Hepatocyte (in vitro differentiated cells): ENCODE measurements at regions not wholly inside any gene's neighbourhood (a gene's known extent, or its start where the extent isn't known, plus 50 kb on each side); places are given as distances from the start of the nearest gene placed in this dataset.
"Not testable (repeated sequence)": the region's sequence is repeated elsewhere in the genome, so short reads cannot be mapped to it uniquely, and the experiment has no call there.

Experiments used
- DNase-seq: peaks from one replicate; pipeline ENCODE4 v3.0.0-alpha.2; 2016; ENCODE audit warnings: low spot score
- H2AFZ ChIP-seq: fragments of 200-600 bp; sonication (generic); 2 replicates; pipeline ENCODE4 v1.6.0; 2016; ENCODE audit warnings: antibody characterized with exemption, mild to moderate bottlenecking
- H3K27ac ChIP-seq: fragments of 200-600 bp; sonication (generic); 2 replicates; pipeline ENCODE4 v1.5.1; 2016; ENCODE audit warnings: mild to moderate bottlenecking
- H3K27me3 ChIP-seq: fragments of 200-600 bp; sonication (generic); 2 replicates; pipeline ENCODE4 v1.6.1; 2016
- H3K36me3 ChIP-seq: fragments of 200-600 bp; sonication (generic); replicated peaks from 2 replicates; pipeline ENCODE4 v1.5.1; 2016; ENCODE audit warnings: low read depth; ENCODE audit not compliant: insufficient read depth
- H3K4me1 ChIP-seq: fragments of 200-600 bp; sonication (generic); 2 replicates; pipeline ENCODE4 v1.5.1; 2016; ENCODE audit warnings: mild to moderate bottlenecking, moderate library complexity; ENCODE audit not compliant: insufficient read depth
- H3K4me2 ChIP-seq: fragments of 200-600 bp; sonication (generic); 2 replicates; pipeline ENCODE4 v1.6.0; 2016
- H3K4me3 ChIP-seq: fragments of 200-600 bp; sonication (generic); 2 replicates; pipeline ENCODE4 v1.5.1; 2016; ENCODE audit warnings: mild to moderate bottlenecking
- H3K79me2 ChIP-seq: fragments of 200-600 bp; sonication (generic); 2 replicates; pipeline ENCODE4 v1.6.0; 2017; ENCODE audit warnings: mild to moderate bottlenecking
- H3K9me2 ChIP-seq: fragments of 200-600 bp; sonication (generic); replicated peaks from 2 replicates; pipeline ENCODE4 v1.6.0; 2017; ENCODE audit warnings: mild to moderate bottlenecking; ENCODE audit not compliant: insufficient read depth
- H3K9me3 ChIP-seq: fragments of 200-600 bp; sonication (generic); 2 replicates; pipeline ENCODE4 v1.5.1; 2016; ENCODE audit warnings: low read depth, mild to moderate bottlenecking
- H4K20me1 ChIP-seq: fragments of 200-600 bp; sonication (generic); 2 replicates; pipeline ENCODE4 v1.6.0; 2016; ENCODE audit warnings: mild to moderate bottlenecking; ENCODE audit not compliant: insufficient read depth, poor library complexity, severe bottlenecking
- EZH2 ChIP-seq: fragments of 200-600 bp; sonication (generic); IDR thresholded peaks from 2 replicates; pipeline ENCODE4 v1.6.1; 2016; ENCODE audit warnings: antibody characterized with exemption, mild to moderate bottlenecking, borderline replicate concordance
- EZH2phosphoT487 ChIP-seq: fragments of 200-600 bp; sonication (generic); IDR thresholded peaks from one replicate; pipeline ENCODE4 v1.6.1; 2018; ENCODE audit warnings: antibody characterized with exemption, mild to moderate bottlenecking, low read depth, moderate library complexity; ENCODE audit not compliant: unreplicated experiment, severe bottlenecking
- WGBS: methylation state at CpG from one replicate; pipeline ENCODE4 v1.1.6; 2016; ENCODE audit warnings: low lambda C conversion rate; ENCODE audit errors: missing lambda C conversion rate; 5-methylcytosine and 5-hydroxymethylcytosine counted together
- TF ChIP-seq, protein P1 (sequence below): fragments of 200-600 bp; sonication (generic); IDR thresholded peaks from 2 replicates; pipeline ENCODE4 v1.5.1; 2016; ENCODE audit warnings: antibody characterized with exemption, mild to moderate bottlenecking; ENCODE audit not compliant: poor library complexity

GRCh38 chr3:3301476-3301875, 122.0 kb upstream of the CRBN start:
- Histone ChIP-seq H4K20me1 (no peaks in the 10 kb centered on the region), H2AFZ (no peak overlapping the region), H3K4me2 (no peak overlapping the region), H3K9me2 (no peaks in the 10 kb centered on the region), H3K9me3 (no peaks in the 10 kb centered on the region), H3K4me1 (no peaks in the 10 kb centered on the region), H3K4me3 (no peak overlapping the region), H3K36me3 (no peaks in the 10 kb centered on the region), H3K27me3 (no peaks in the 10 kb centered on the region), H3K27ac (no peak overlapping the region), H3K79me2 (no peaks in the 10 kb centered on the region)
- TF ChIP-seq EZH2 (no peak), EZH2phosphoT487 (no peak)
- TF ChIP-seq, protein P1, sequence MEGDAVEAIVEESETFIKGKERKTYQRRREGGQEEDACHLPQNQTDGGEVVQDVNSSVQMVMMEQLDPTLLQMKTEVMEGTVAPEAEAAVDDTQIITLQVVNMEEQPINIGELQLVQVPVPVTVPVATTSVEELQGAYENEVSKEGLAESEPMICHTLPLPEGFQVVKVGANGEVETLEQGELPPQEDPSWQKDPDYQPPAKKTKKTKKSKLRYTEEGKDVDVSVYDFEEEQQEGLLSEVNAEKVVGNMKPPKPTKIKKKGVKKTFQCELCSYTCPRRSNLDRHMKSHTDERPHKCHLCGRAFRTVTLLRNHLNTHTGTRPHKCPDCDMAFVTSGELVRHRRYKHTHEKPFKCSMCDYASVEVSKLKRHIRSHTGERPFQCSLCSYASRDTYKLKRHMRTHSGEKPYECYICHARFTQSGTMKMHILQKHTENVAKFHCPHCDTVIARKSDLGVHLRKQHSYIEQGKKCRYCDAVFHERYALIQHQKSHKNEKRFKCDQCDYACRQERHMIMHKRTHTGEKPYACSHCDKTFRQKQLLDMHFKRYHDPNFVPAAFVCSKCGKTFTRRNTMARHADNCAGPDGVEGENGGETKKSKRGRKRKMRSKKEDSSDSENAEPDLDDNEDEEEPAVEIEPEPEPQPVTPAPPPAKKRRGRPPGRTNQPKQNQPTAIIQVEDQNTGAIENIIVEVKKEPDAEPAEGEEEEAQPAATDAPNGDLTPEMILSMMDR: no peak
- DNase-seq: no peak
- WGBS: 73% methylated on average over 1 of the region's 1 CpG

DNA sequence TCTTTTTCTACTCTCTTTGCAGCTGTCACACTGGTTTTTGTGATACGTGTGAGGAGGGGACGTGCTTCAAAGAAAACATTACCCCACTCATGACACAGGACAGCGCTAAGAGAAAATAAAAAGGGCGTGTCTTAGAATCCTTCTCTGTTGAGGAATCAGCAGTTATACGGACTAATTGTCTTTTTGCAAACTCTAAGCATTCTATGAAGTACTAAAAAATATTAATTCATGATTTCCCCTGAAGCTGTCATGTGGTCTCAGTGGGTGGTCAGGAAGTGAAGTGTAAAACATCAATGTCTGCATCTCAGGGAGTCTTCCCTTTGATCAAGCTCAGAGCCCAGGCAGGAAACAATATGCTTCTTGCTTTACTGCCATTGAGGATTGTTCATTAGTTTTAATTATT, 117.5 kb upstream of the CRBN start:
- H3K4me2 ChIP-seq: no peak overlapping the region
- WGBS: 76% methylated on average over 5 of the region's 5 CpGs

DNA sequence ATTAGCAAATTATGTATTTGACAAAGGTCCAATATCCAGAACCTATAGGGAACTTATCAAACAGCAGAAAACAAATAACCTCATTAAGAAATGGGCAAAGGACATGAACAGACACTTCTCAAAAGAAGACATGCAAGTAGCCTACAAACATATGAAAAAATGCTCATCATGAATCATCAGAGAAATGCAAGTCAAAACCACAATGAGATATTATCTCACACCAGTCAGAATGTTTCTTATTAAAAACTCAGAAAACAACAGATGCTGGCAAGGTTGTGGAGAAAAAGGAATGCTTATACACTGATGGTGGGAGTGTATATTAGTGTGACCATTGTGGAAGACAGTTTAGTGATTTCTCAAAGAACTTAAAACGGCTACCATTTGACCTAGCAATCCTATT, 116.1 kb upstream of the CRBN start:
- Histone ChIP-seq H4K20me1 (no peaks in the 10 kb centered on the region), H3K9me3 (no peaks in the 10 kb centered on the region), H3K27ac (no peak overlapping the region), H3K4me1 (no peaks in the 10 kb centered on the region), H3K79me2 (no peaks in the 10 kb centered on the region), H3K36me3 (no peaks in the 10 kb centered on the region), H3K9me2 (no peaks in the 10 kb centered on the region), H2AFZ (no peak overlapping the region), H3K27me3 (no peaks in the 10 kb centered on the region), H3K4me3 (no peak overlapping the region), H3K4me2 (no peak overlapping the region)
- no peak for DNase-seq
- WGBS: 80% methylated on average over 1 of the region's 1 CpG
- TF ChIP-seq EZH2phosphoT487 (no peak), EZH2 (no peak)
- TF ChIP-seq, protein P1: no peak

More for the DNA sequence above, 117.5 kb upstream of the CRBN start:
- TF ChIP-seq, protein P1: no peak
- no peak for TF ChIP-seq EZH2
- H3K27ac ChIP-seq: no peak overlapping the region
- no peaks in the 10 kb centered on the region for H3K79me2 ChIP-seq
- no peaks in the 10 kb centered on the region for H4K20me1 ChIP-seq
- no peaks in the 10 kb centered on the region for H3K36me3 ChIP-seq
- no peaks in the 10 kb centered on the region for H3K27me3 ChIP-seq
- H3K9me2 ChIP-seq: no peaks in the 10 kb centered on the region
- DNase-seq: no peak
- no peaks in the 10 kb centered on the region for H3K9me3 ChIP-seq
- no peak overlapping the region for H2AFZ ChIP-seq
- no peak overlapping the region for H3K4me3 ChIP-seq
- H3K4me1 ChIP-seq: no peaks in the 10 kb centered on the region

GRCh38 chr3:3291756-3292283, 112.3 kb upstream of the CRBN start:
- not testable (repeated sequence) for H3K27ac ChIP-seq, H3K4me1 ChIP-seq, H3K36me3 ChIP-seq, H3K79me2 ChIP-seq, H3K4me2 ChIP-seq, H3K4me3 ChIP-seq, H2AFZ ChIP-seq, H3K9me3 ChIP-seq, H3K27me3 ChIP-seq, H4K20me1 ChIP-seq, H3K9me2 ChIP-seq, DNase-seq
- WGBS: 68% methylated on average over 3 of the region's 3 CpGs
